ENCODE measurements at regions not wholly inside any gene's neighbourhood (a gene's known extent, or its start where the extent isn't known, plus 50 kb on each side); places are given as distances from the start of the nearest gene placed in this dataset.

- Histone ChIP-seq H3K4me2 (ENCODE audit: low read length) (no peak overlapping the region), H3K36me3 (ENCODE audit: control insufficient read depth, low read length) (no peaks in the 10 kb centered on the region), H3K9me3 (ENCODE audit: control insufficient read depth, insufficient read depth, low read length) (no peaks in the 10 kb centered on the region), H3K4me1 (ENCODE audit: control insufficient read depth, low read length) (no peaks in the 10 kb centered on the region), H3K9me2 (replicated peaks; ENCODE audit: control insufficient read depth, low read length) (no peaks in the 10 kb centered on the region), H3K79me2 (ENCODE audit: control insufficient read depth, low read length) (no peaks in the 10 kb centered on the region), H4K20me1 (ENCODE audit: control insufficient read depth, insufficient read depth, low read depth, low read length) (no peaks in the 10 kb centered on the region), H3K27ac (ENCODE audit: low read depth, low read length) (no peak overlapping the region), H3K27me3 (ENCODE audit: control insufficient read depth, low read length) (no peaks in the 10 kb centered on the region), H3K4me3 (ENCODE audit: low read length) (no peak overlapping the region), H3F3A (ENCODE audit: control insufficient read depth, insufficient read depth) (no peaks in the 10 kb centered on the region)
- TF ChIP-seq CTCF (IDR thresholded peaks at IDR 0.05; ENCODE audit: low read depth, low read length, poor library complexity, severe bottlenecking): no peak
- no peak for TF ChIP-seq EZH2phosphoT487 (IDR thresholded peaks at IDR 0.05; ENCODE audit: borderline replicate concordance, low read length)
These were observed 1564.8 kb upstream of the TENM4 start for GRCh38 chr11:81005595-81005994.

GRCh38 chr11:81004576-81004975, 1563.7 kb upstream of the TENM4 start:
- Histone ChIP-seq H3K79me2 (ENCODE audit: control insufficient read depth, low read length) (no peaks in the 10 kb centered on the region), H3K9me2 (replicated peaks; ENCODE audit: control insufficient read depth, low read length) (no peaks in the 10 kb centered on the region), H3K4me1 (ENCODE audit: control insufficient read depth, low read length) (no peaks in the 10 kb centered on the region), H3K4me3 (ENCODE audit: low read length) (no peak overlapping the region), H3K27me3 (ENCODE audit: control insufficient read depth, low read length) (no peaks in the 10 kb centered on the region), H3K27ac (ENCODE audit: low read depth, low read length) (no peak overlapping the region), H3K9me3 (ENCODE audit: control insufficient read depth, insufficient read depth, low read length) (no peaks in the 10 kb centered on the region), H3K4me2 (ENCODE audit: low read length) (no peak overlapping the region), H4K20me1 (ENCODE audit: control insufficient read depth, insufficient read depth, low read depth, low read length) (no peaks in the 10 kb centered on the region), H3F3A (ENCODE audit: control insufficient read depth, insufficient read depth) (no peaks in the 10 kb centered on the region), H3K36me3 (ENCODE audit: control insufficient read depth, low read length) (no peaks in the 10 kb centered on the region)
- no peak for TF ChIP-seq CTCF (IDR thresholded peaks at IDR 0.05; ENCODE audit: low read depth, low read length, poor library complexity, severe bottlenecking)
- TF ChIP-seq EZH2phosphoT487 (IDR thresholded peaks at IDR 0.05; ENCODE audit: borderline replicate concordance, low read length): no peak

GRCh38 chr11:81002374-81002773, 1561.5 kb upstream of the TENM4 start:
- Histone ChIP-seq H3K4me3 (ENCODE audit: low read length) (no peak overlapping the region), H3K9me2 (replicated peaks; ENCODE audit: control insufficient read depth, low read length) (no peaks in the 10 kb centered on the region), H4K20me1 (ENCODE audit: control insufficient read depth, insufficient read depth, low read depth, low read length) (no peaks in the 10 kb centered on the region), H3K27ac (ENCODE audit: low read depth, low read length) (no peak overlapping the region), H3K4me2 (ENCODE audit: low read length) (no peak overlapping the region), H3K36me3 (ENCODE audit: control insufficient read depth, low read length) (no peaks in the 10 kb centered on the region), H3K9me3 (ENCODE audit: control insufficient read depth, insufficient read depth, low read length) (no peaks in the 10 kb centered on the region), H3K4me1 (ENCODE audit: control insufficient read depth, low read length) (no peaks in the 10 kb centered on the region), H3F3A (ENCODE audit: control insufficient read depth, insufficient read depth) (no peaks in the 10 kb centered on the region), H3K27me3 (ENCODE audit: control insufficient read depth, low read length) (no peaks in the 10 kb centered on the region), H3K79me2 (ENCODE audit: control insufficient read depth, low read length) (no peaks in the 10 kb centered on the region)
- TF ChIP-seq EZH2phosphoT487 (IDR thresholded peaks at IDR 0.05; ENCODE audit: borderline replicate concordance, low read length) (no peak), CTCF (IDR thresholded peaks at IDR 0.05; ENCODE audit: low read depth, low read length, poor library complexity, severe bottlenecking) (no peak)

GRCh38 chr11:81000735-81001134, 1559.9 kb upstream of the TENM4 start:
- H3K79me2 ChIP-seq (ENCODE audit: control insufficient read depth, low read length): no peaks in the 10 kb centered on the region
- H3F3A ChIP-seq (ENCODE audit: control insufficient read depth, insufficient read depth): no peaks in the 10 kb centered on the region
- H3K27me3 ChIP-seq (ENCODE audit: control insufficient read depth, low read length): no peaks in the 10 kb centered on the region
- H3K36me3 ChIP-seq (ENCODE audit: control insufficient read depth, low read length): no peaks in the 10 kb centered on the region
- H3K4me1 ChIP-seq (ENCODE audit: control insufficient read depth, low read length): no peaks in the 10 kb centered on the region
- TF ChIP-seq EZH2phosphoT487 (IDR thresholded peaks at IDR 0.05; ENCODE audit: borderline replicate concordance, low read length) (no peak), CTCF (IDR thresholded peaks at IDR 0.05; ENCODE audit: low read depth, low read length, poor library complexity, severe bottlenecking) (no peak)
- H3K9me3 ChIP-seq (ENCODE audit: control insufficient read depth, insufficient read depth, low read length): no peaks in the 10 kb centered on the region
- H3K4me3 ChIP-seq (ENCODE audit: low read length): no peak overlapping the region
- no peaks in the 10 kb centered on the region for H4K20me1 ChIP-seq (ENCODE audit: control insufficient read depth, insufficient read depth, low read depth, low read length)
- no peak overlapping the region for H3K4me2 ChIP-seq (ENCODE audit: low read length)
- no peaks in the 10 kb centered on the region for H3K9me2 ChIP-seq (replicated peaks; ENCODE audit: control insufficient read depth, low read length)
- no peak overlapping the region for H3K27ac ChIP-seq (ENCODE audit: low read depth, low read length)
